Loucy (cell line): ENCODE measurements at regions not wholly inside any gene's neighbourhood (a gene's known extent, or its start where the extent isn't known, plus 50 kb on each side); places are given as distances from the start of the nearest gene placed in this dataset.

ENCODE experiments used
- H2AFZ ChIP-seq: fragments of 200-600 bp; sonication (generic); 2 replicates; pipeline ENCODE4 v1.6.0; 2016; ENCODE audit warnings: antibody characterized with exemption, mild to moderate bottlenecking, low read length, moderate library complexity
- H3F3A ChIP-seq: fragments of 200-600 bp; 2 replicates; pipeline ENCODE4 v1.6.0; 2016; ENCODE audit warnings: antibody characterized with exemption, low read depth, mild to moderate bottlenecking
- H3K27me3 ChIP-seq: fragments of 200-600 bp; sonication (generic); 2 replicates; pipeline ENCODE4 v1.6.1; 2014; ENCODE audit warnings: low read length, mild to moderate bottlenecking; ENCODE audit not compliant: insufficient read depth, poor library complexity, severe bottlenecking
- H3K36me3 ChIP-seq: fragments of 200-600 bp; sonication (generic); 2 replicates; pipeline ENCODE4 v1.6.1; 2016; ENCODE audit warnings: low read length; ENCODE audit not compliant: insufficient read depth
- H3K4me1 ChIP-seq: fragments of 200-600 bp; sonication (generic); 2 replicates; pipeline ENCODE4 v1.5.1; 2014; ENCODE audit warnings: low read length, mild to moderate bottlenecking; ENCODE audit not compliant: insufficient read depth, poor library complexity, severe bottlenecking
- H3K4me2 ChIP-seq: fragments of 200-600 bp; sonication (generic); 2 replicates; pipeline ENCODE4 v1.6.0; 2014; ENCODE audit warnings: antibody characterized with exemption, low read length, low read depth, mild to moderate bottlenecking; ENCODE audit not compliant: poor library complexity, severe bottlenecking
- H3K4me3 ChIP-seq: fragments of 200-600 bp; sonication (generic); 2 replicates; pipeline ENCODE4 v1.5.1; 2014; ENCODE audit warnings: low read length, mild to moderate bottlenecking, mixed read lengths; ENCODE audit not compliant: poor library complexity, severe bottlenecking
- H3K79me2 ChIP-seq: fragments of 200-600 bp; sonication (generic); 2 replicates; pipeline ENCODE4 v1.6.1; 2014; ENCODE audit warnings: low read length; ENCODE audit not compliant: insufficient read depth
- H3K9ac ChIP-seq: fragments of 200-600 bp; sonication (generic); 2 replicates; pipeline ENCODE4 v1.6.0; 2014; ENCODE audit warnings: mild to moderate bottlenecking, low read depth, low read length, moderate library complexity; ENCODE audit not compliant: poor library complexity, severe bottlenecking
- H3K9me2 ChIP-seq: fragments of 200-600 bp; sonication (generic); replicated peaks from 2 replicates; pipeline ENCODE4 v1.6.1; 2016; ENCODE audit warnings: low read depth, low read length, mixed read lengths
- H3K9me3 ChIP-seq: fragments of 200-600 bp; sonication (generic); 2 replicates; pipeline ENCODE4 v1.6.1; 2014; ENCODE audit warnings: mild to moderate bottlenecking, antibody characterized with exemption, low read length, low read depth; ENCODE audit not compliant: insufficient read depth
- H4K20me1 ChIP-seq: fragments of 200-600 bp; sonication (generic); 2 replicates; pipeline ENCODE4 v1.6.0; 2014; ENCODE audit warnings: antibody characterized with exemption, low read length, mild to moderate bottlenecking; ENCODE audit not compliant: insufficient read depth, poor library complexity, severe bottlenecking
- EZH2phosphoT487 ChIP-seq: fragments of 200-600 bp; IDR thresholded peaks from 2 replicates; pipeline ENCODE4 v1.6.1; 2018; ENCODE audit warnings: antibody characterized with exemption, mild to moderate bottlenecking, moderate library complexity, borderline replicate concordance
- TF ChIP-seq, protein P1 (sequence below): fragments of 200-600 bp; sonication (generic); conservative IDR thresholded peaks from 2 replicates; pipeline ENCODE4 v1.5.1; 2014; ENCODE audit warnings: mild to moderate bottlenecking, antibody characterized with exemption, low read length

DNA sequence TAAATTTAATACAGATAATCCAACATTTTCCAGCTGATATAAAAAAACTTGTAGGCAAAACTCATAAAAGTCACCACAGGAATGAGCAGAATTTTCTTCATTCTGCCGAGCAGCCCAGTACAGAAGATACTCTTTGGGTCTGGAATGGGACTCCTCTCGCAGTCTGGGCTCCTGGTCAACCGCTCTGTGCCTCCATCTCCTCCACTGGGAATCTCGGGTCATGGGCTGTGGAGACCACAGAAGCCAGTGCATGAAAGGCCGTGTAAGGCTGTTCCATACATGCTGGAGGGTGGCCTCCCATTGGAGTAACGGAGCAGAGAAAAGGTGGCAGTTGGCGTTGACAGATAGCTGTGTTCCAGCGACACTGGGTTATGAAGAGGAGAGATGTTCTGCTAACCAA lies 616.4 kb upstream of the MGMT start:
- H3K9me3 ChIP-seq, result no peaks in the 10 kb centered on the region
- H3F3A ChIP-seq, result no peaks in the 10 kb centered on the region
- no peak overlapping the region for H3K4me2 ChIP-seq
- H3K9ac ChIP-seq, result no peak overlapping the region
- H3K4me3 ChIP-seq, result no peak overlapping the region
- H3K36me3 ChIP-seq, result no peaks in the 10 kb centered on the region
- no peaks in the 10 kb centered on the region for H3K79me2 ChIP-seq
- H3K4me1 ChIP-seq, result no peaks in the 10 kb centered on the region
- no peaks in the 10 kb centered on the region for H4K20me1 ChIP-seq
- TF ChIP-seq EZH2phosphoT487, result no peak
- TF ChIP-seq, protein P1, sequence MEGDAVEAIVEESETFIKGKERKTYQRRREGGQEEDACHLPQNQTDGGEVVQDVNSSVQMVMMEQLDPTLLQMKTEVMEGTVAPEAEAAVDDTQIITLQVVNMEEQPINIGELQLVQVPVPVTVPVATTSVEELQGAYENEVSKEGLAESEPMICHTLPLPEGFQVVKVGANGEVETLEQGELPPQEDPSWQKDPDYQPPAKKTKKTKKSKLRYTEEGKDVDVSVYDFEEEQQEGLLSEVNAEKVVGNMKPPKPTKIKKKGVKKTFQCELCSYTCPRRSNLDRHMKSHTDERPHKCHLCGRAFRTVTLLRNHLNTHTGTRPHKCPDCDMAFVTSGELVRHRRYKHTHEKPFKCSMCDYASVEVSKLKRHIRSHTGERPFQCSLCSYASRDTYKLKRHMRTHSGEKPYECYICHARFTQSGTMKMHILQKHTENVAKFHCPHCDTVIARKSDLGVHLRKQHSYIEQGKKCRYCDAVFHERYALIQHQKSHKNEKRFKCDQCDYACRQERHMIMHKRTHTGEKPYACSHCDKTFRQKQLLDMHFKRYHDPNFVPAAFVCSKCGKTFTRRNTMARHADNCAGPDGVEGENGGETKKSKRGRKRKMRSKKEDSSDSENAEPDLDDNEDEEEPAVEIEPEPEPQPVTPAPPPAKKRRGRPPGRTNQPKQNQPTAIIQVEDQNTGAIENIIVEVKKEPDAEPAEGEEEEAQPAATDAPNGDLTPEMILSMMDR, result no peak
- no peaks in the 10 kb centered on the region for H3K9me2 ChIP-seq
- H2AFZ ChIP-seq, result no peak overlapping the region
- no peaks in the 10 kb centered on the region for H3K27me3 ChIP-seq

- no peaks in the 10 kb centered on the region for H3K27me3 ChIP-seq
- no peak overlapping the region for H2AFZ ChIP-seq
- no peaks in the 10 kb centered on the region for H3K9me3 ChIP-seq
- H3F3A ChIP-seq, result no peaks in the 10 kb centered on the region
- no peaks in the 10 kb centered on the region for H4K20me1 ChIP-seq
- no peaks in the 10 kb centered on the region for H3K36me3 ChIP-seq
- no peak overlapping the region for H3K4me3 ChIP-seq
- no peak overlapping the region for H3K4me2 ChIP-seq
- no peaks in the 10 kb centered on the region for H3K4me1 ChIP-seq
- no peaks in the 10 kb centered on the region for H3K79me2 ChIP-seq
- H3K9me2 ChIP-seq, result no peaks in the 10 kb centered on the region
- H3K9ac ChIP-seq, result no peak overlapping the region
- TF ChIP-seq, protein P1, result no peak
- no peak for TF ChIP-seq EZH2phosphoT487
Measured at GRCh38 chr10:128851281-128851680, 615.8 kb upstream of the MGMT start.

- H3K4me1 ChIP-seq, result no peaks in the 10 kb centered on the region
- H3F3A ChIP-seq, result no peaks in the 10 kb centered on the region
- no peak overlapping the region for H3K4me3 ChIP-seq
- no peaks in the 10 kb centered on the region for H3K9me3 ChIP-seq
- no peak overlapping the region for H3K9ac ChIP-seq
- H3K27me3 ChIP-seq, result no peaks in the 10 kb centered on the region
- no peak overlapping the region for H3K4me2 ChIP-seq
- no peak overlapping the region for H2AFZ ChIP-seq
- H3K36me3 ChIP-seq, result no peaks in the 10 kb centered on the region
- no peaks in the 10 kb centered on the region for H3K79me2 ChIP-seq
- TF ChIP-seq EZH2phosphoT487, result no peak
- TF ChIP-seq, protein P1, result no peak
- H4K20me1 ChIP-seq, result no peaks in the 10 kb centered on the region
- no peaks in the 10 kb centered on the region for H3K9me2 ChIP-seq
Measured at GRCh38 chr10:128851726-128852125, 615.3 kb upstream of the MGMT start.
